NCI-H774 (cell line): ENCODE measurements at regions not wholly inside any gene's neighbourhood (a gene's known extent, or its start where the extent isn't known, plus 50 kb on each side); places are given as distances from the start of the nearest gene placed in this dataset.
"Not testable (repeated sequence)": the region's sequence is repeated elsewhere in the genome, so short reads cannot be mapped to it uniquely, and the experiment has no call there.

Source experiments
- DNase-seq: peaks from one replicate; lab custom pipeline; 2025; lab: John Stamatoyannopoulos, UW

DNA sequence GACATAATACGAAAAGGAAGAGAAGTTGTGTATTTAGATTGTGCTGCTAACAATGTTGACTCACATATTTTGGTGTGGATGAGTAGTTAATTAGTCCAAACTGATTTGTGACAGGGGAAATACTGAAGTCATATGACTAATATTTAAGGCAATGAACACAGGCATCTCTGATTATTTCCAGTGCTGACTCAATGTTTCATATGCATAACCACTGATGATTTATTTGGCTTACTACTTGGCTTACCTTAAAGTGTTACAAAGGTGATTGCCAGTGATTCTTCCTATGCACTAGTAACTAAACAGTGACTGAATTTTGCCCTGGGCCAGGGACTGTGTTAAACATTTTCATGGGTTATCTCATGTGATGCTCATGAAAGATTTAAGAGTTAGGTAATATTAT, 722.6 kb downstream of the METTL4 start:
- no peak for DNase-seq

DNA sequence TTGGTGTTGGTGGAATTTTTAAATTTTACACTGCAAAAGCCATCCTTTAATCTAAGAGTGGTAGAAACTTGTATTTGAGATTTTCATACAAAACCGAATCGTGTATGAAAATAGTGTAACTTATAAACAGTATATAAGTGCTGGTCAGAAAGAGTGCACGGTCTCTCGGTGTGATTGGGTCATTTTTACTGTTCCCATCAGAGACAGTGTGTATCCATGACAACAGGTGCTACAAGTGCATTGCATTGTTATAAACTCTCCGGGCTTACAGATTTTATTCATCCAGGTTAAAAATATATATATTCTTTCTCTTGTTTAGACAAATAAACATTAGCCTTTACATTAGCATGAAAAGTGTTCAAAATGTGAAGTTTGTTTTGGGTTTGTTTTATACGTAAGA, 721.9 kb downstream of the METTL4 start:
- no peak for DNase-seq

DNA sequence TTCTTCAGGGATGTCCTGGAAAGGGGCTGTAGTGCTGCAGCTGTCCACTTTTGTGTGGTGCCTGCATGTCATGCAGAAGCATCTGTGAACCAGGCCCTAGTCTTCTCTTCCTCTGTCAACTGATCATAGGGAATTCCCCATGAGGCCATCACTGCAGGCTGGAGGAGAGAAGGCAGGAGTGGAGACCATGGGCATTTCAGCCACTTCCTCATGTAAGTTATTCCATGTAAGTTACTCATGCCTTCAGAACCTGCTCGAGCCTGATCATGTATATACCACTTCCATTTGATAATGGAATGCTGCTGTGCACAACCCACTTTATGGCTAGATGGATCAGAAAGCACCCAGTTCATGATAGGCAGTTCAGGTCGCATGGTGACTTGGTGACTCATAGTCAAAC, 714.0 kb downstream of the METTL4 start:
- DNase-seq = not testable (repeated sequence)

DNA sequence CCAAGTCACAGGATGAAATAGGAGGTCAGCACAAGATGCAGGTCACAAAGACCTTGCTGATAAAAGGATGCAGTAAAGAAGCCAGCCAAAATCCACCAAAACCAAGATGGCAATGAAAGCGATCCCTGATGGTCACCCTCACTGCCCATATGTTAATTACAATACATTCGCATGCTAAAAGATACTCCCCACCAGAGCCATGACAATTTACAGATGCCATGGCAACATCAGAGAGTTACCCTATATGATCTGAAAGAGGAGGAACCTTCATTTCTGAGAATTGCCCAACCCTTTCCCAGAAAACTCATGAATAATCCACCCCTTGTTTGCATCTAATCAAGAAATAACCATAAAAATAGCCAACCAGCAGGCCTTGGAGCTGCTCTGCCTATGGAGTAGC, 709.8 kb downstream of the METTL4 start:
- no peak for DNase-seq

DNA sequence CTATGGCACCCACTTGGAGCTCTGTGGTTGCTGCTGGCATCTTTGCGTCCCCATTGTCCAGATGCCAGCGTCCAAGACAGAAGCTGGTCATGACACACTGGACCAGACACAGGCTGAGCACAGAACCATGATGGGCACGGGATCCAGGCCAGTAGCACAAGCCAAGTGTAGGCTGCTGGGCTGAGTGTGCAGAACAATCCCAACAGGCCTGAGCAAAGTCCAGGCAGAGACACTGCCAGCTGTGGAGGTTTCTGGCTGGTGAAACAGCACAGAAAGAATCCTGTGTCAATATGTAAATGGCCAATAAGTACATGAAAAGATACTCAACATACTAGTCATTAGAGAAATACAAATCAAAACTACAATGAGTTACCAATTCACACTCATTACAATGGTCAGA, 705.4 kb downstream of the METTL4 start:
- DNase-seq = no peak

DNA sequence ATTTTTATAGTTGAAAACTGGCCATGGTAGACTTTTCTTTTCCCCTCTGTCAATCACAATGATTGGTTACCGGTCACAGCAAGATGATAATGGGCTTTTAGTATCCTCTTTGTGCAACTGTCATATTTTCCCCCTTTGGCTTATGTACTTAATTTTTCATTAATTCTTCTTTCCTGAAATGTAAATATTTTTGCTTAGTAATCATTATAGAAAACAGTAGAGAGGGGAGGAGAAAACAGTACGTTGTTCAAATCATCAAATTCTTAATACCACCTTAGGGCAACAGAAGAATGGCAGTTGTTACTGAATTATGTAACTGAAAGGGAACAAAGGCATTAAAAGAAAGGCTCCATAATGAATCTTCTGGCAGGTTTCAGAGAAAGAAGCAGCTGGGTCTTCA, 699.0 kb downstream of the METTL4 start:
- no peak for DNase-seq

DNA sequence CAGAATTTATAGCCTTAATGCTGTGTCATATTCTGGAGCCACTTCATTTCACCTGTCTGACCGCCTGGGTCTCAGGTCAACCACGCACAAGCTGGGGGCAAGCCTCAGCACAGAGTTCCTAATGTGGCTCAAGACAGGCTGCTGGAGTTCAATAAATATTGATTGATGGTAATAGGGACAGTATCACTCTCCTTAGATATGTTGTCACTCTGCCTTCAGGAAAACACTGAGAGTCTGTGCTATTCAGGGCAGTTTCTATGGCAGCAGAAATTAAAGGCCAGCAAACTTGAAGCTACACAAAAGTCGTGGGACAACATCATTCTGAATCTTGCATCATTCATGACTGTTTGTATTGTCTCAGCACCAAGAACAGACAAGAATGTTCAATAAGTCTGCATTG, 696.1 kb downstream of the METTL4 start:
- DNase-seq = no peak

GRCh38 chr18:1884623-1885022, 686.7 kb downstream of the METTL4 start:
- DNase-seq = no peak

- no peak for DNase-seq
These were observed 679.7 kb downstream of the METTL4 start for GRCh38 chr18:1891641-1892040.

GRCh38 chr18:1892191-1892590, 679.1 kb downstream of the METTL4 start:
- DNase-seq = no peak

DNA sequence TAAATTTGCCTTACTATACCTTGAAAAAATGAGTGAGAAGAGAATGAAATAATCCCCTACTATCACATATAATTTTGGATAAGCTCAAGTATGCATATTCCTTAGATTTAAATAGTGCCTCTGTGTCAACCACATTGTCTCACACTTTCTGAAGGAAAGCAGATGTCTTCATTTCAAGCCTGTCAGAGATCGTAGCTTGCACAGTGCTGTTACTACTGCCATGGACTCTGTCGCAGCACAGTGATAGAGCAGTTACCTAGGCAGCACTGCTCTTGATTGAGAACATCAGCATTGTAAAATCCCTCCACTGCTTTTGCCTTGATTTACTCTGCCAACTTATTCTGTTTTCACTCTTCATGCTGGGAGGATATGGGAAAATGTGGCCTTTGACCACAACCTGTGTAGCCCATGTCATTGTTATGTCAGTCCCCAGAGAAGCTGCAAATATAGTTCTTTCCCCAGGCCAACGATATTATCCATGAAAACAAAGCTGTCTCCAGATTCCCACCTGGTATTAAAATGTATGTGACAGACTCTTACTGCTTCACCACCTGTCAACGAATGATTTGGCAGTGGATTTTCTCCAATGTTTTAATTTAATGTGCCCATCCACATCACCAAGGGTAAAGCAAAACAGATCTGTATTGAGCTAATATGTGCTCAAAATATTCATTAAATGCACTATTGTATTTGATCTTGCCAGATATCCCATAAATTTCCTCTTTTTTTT, 675.7 kb downstream of the METTL4 start:
- DNase-seq = no peak

- DNase-seq = no peak
These were observed 664.9 kb downstream of the METTL4 start for GRCh38 chr18:1906421-1906820.

GRCh38 chr18:1907470-1908206, 663.7 kb downstream of the METTL4 start:
- no peak for DNase-seq

DNA sequence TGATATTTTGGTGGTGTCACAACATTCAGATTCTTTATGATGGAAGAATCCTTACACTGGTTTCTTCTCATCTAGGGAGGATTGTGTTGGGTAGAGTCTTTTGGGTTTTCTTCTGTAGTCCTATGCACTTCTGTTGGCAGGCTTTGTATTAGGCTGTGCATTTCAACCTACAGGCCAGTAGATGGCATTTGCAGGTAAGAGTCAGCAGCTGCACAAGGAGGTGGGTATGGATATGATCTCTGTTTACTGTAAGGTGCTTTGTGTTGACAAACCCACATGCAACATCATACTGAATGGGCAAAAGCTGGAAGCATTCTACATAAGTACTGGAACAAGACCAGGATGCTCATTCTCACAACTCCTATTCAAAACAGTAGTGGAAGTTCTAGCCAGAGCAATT, 656.8 kb downstream of the METTL4 start:
- no peak for DNase-seq

- DNase-seq = no peak
These were observed 654.3 kb downstream of the METTL4 start for GRCh38 chr18:1916869-1917523.

GRCh38 chr18:1917569-1917968, 653.7 kb downstream of the METTL4 start:
- no peak for DNase-seq

DNA sequence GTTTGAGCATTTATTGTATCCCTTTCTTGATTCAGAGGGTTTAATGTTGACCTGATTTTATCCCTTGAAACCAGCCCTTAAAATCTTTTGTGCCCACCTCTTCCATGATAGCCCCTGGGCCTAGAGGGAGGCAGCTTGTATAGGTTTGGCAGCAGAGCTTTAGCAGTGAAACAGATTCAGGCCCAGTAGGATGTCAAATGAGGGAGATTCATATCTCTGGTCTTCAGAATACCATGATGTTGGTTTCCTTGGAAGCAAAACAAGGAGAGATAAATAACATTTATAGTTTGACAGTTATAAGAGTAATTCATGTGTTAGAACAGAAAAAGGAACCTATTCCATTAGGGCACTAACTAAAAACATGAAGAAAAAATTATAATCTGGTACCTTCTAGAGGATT, 649.2 kb downstream of the METTL4 start:
- no peak for DNase-seq

DNA sequence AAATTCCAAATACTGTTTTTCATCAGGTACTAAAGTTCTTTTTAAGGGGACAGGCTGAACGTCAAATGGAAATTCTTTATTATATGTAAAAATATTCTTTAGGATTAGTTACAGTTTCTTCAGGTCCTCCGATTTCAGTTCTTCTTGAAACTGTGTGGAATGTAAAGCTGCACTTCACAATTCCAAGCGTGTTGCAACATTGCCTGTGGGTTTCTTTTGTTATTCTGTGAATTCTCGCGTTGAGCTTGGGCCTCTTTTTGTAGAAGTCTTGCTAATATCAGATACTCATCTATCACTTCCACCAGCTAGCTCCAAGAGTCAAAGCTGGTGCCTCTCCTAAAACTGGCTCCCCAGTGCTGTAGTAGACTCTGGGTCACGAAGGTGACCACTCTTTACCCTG, 642.6 kb downstream of the METTL4 start:
- DNase-seq = no peak

GRCh38 chr18:1929720-1930119, 641.6 kb downstream of the METTL4 start:
- no peak for DNase-seq

DNA sequence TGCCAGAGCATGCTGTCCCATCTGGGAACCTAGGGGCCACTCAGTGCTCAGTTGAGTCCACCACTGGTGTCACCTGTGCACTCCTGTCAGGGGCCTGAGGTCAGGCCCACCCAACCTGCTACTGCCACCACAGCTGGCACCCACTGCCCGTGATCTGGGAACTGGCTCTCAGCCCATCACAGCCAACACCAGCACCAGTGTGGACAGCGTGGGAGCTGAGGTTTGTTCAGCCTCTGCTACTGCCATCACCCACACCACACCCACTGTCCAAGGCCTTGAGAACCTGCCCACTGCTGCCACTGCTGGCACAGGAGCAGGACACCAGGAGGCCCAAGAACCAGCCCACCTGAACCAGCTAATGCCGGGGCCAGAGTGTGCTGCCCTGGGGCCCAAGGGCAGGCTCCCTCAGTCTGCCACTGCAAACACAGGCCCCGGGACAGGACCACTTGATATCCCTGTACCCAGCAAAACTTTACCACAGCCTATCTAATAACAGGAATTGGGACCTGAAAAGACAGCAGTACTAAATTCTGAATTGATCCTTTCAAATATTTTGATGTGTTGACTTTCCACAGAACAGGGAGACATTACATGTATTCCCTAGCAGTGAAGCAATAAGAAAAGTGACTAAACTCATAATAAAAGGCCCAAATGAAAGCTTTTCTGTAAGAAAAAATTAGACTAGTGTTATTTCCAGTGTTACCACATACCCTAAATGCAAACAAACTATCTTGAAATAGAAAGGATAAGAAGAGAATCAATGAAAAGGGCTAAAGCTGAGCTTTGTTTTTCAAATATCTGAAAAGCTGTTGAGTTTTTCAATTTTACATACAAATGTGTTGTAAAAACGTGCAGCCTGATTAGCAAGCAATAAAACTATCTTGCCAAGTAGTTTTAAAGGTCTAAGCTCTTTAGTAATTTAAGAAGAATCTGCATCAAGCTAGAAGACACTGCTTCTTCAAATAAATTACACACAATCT, 640.7 kb downstream of the METTL4 start:
- no peak for DNase-seq

DNA sequence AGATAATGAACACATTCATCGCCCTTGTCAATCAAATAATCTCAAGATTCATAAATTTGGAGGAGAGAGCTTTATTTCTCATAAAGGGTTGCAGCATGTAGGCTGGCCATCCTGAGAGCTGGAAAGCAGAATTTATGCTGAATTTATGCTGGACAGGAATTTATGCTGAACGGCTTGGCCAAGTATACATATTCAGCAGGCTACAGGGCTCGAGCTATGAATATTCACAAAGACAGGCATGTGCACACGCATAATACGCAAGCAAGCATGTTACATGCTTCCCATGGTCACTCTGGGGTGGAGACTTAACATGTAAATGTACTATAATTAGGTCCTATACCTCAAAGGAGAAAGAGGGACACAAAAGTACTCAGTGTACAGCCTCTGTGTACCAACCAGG, 618.8 kb downstream of the METTL4 start:
- DNase-seq = no peak
